Pulmonary artery endothelial cell (primary cell): ENCODE measurements at regions not wholly inside any gene's neighbourhood (a gene's known extent, or its start where the extent isn't known, plus 50 kb on each side); places are given as distances from the start of the nearest gene placed in this dataset.

ENCODE experiments used
- DNase-seq: peaks from one replicate; pipeline ENCODE4 v3.0.0-alpha.2; 2011; ENCODE audit warnings: low read depth, low spot score

DNA sequence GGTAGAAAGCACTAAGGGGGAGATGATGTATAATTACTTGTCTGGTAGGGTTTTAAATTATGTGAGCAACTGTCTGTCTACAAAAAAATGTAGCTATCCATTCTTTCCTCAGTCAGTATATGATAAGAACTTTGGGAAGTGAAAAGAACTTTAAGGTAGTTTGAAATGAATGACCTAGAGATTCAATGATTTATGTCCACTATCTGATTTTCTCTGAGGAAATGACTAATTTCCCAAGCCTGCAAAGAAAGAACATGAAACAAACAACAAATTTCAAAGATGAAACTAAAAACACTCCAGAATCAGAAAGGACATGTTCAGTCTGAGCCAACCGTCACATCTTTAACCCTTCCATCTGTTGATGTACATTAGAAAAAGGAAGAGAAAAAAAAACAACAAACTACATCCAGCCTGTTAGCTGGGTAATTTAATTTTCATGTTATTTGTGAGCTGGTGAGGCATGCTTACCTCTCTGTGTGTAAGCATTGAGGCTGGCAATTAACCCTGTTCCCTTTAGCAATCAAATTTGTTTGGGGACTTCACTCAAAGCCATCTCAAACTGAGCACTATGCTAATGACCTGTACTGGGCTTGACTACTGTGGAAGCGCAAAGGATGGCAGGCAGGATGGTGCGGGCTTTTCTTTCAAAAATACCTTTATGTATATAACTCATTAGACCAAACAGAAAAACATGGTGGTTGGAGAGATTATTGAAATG, 220.1 kb downstream of the TUSC7 start:
- DNase-seq: peak; percentile 13

DNA sequence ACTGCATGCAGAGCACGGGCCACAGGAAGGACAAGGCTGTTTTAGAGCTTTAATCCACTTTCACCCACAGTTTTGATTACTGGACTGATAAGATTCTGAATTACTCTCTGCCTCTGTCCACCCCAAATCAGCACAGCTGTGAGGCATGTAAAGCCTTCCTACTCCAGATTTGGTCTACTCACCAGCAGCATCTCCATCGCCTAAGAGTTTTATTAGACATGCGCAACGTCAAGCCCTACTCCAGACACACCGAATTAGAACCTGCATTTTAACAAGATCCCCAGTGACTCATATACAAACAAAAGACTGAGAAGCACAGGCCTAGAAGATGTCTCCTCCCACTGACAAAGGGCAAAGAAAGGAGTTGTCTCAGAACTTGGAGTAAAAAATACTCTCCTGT, 221.2 kb downstream of the TUSC7 start:
- no peak for DNase-seq

DNA sequence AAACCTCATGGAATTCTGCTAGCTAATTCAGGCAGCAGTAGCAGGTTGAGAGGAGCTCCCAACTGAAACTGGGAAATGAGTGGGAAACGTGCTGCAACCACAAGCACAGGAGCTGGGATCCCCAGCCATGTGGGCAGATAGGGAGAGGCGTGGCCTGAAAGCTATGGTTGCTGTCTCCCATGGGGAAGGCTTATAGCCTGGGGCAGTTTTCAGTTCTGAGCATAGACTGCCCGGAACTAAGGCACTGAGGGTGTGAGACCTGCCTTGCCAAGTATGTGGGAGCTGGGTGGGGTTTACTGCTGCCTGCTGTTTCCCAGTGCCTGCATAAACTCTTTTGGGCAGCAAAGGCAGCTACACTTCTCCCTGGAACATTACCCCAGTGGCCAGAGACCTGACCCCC, 229.5 kb downstream of the TUSC7 start:
- no peak for DNase-seq

DNA sequence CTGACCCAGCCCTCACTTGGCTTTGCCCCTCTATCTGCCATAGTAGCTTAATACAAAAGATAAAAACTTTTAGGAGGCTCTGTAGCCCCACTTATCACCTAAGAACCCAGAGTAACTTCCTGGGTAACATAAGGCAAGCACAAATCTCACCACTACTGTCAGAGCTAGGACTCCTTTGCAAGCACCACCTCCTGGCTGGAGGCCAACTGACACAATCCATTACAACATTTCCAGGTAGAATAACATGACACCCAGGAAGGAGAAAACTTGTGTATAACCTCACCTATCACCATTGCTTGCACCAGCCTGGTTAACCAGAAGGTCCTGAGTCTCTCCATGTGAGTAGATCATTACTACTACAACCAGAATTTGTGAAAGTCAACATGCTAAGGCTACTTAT, 230.0 kb downstream of the TUSC7 start:
- DNase-seq: no peak

DNA sequence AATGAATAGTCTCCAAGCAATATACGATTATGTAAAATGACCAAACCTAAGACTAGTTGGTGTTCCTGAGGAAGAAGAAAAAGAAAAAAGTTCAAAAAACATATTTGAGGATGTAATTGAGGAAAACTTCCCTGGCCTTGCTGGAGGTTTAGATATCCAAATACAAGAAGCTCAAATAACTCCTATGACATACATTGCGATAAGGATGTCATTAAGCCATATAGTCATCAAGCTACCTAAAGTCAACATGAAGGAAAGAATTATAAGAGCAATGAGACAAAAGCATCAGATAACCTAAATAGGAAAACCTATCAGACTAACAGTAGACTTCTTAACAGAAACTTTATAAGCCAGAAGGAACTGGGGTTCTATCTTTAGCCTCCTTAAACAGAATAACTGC, 231.1 kb downstream of the TUSC7 start:
- DNase-seq: no peak

DNA sequence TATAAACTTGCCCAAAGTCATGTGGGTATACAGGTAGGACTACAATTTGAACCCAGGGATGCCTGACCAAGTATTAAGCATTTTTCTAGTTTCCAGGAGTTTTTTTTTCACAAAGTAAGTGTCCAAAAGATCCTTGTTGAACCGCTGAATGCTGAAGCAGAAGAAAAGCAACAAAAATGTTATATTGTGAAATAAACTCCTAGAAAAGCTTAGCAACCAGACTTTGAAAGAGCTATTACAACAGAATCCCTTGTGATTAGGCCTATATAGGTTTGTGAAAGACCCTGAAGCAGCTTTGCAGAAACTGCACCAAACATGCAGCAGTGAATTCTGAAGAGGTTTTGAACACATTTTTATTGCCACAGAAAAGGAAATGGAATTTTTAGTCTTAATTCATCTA, 236.8 kb downstream of the TUSC7 start:
- no peak for DNase-seq

DNA sequence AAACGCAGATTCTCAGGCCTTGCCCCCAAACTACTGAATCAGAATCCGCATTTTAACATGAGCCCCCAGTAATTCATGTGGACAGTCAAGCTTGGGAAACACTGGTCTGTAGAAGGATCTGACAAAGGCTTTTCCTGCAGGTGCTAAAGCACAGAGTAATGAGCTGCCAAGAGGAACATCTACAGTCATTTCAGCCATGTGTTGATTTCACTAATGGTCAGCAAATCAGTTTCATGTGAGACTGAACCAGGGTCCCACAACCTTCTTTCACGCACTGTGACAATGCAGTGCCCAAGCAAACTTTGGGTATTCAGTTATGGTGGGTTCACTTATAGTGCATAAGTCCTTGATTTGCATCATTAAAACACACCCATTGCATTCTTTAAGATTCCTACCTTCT, 237.6 kb downstream of the TUSC7 start:
- DNase-seq: no peak

DNA sequence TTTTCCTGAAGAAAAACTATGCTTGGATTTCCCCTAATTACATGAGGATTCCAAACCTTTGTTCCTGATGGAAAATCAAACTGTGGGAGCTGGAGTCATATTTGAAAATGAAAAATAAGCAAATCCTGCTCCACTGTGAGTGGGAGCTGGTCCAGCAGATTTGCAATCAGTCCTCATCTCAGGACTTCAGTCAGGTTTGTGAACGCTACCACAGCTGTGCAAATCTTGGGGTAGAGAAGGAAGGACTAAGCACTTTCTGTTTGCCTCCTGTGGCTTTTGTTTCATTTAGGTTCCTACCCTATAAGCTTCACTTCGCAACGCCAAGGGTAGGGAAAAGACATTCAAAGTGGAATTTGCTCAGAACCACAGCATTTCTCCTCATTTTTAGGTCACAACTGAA, 238.2 kb downstream of the TUSC7 start:
- DNase-seq: no peak

DNA sequence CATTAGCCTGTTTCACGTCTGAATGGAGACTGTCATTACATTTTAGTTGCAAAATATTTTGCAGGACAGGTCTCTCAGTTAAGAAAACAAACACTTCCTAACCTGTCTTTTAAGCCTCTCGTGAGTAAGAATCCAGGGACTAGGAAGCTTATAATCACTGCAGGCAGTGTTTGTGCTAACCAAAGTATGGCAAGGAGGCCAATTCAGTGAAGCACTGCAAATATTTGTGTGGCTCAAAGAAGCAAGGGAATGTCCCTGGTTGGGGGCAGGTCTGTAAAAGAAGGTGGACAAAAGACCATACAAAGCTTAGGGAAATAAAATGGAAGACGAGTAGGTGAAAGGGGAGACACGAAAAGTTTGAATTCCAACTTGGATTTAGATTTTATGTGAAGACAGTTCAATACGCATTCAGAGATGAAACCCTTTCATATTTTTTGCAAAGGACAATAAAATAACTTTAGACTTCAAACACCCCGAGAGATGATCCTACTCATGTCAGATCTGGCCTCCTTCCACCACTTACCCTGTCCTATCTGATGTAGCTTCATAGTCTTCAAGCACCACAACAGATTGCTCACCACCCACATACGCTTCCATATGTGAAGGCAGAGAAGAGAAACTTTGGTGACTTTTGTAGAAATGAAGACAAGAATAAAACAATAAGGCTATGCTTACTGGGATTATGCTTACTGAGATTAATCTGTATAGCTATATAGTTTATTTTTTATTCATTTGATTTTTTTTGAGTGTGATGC, 240.9 kb downstream of the TUSC7 start:
- no peak for DNase-seq

DNA sequence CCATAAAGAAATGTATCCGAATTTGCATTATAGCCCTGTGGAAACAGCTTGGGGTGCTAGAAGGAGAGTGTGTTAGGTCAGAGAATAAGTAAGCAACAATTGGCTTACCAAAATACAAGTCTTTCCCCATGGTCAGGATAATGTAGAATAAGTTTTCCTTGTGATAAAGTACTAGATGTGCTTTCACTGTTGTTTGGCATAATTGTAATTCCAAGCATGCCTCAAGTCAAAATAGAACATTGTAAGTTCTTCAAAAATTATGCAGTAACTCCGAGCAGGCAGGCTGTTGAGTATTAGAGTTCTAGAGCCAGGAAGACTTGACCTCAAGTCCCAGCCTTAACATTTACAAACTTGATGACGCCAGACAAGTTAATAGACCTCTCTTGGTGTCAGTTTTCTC, 242.0 kb downstream of the TUSC7 start:
- DNase-seq: no peak

DNA sequence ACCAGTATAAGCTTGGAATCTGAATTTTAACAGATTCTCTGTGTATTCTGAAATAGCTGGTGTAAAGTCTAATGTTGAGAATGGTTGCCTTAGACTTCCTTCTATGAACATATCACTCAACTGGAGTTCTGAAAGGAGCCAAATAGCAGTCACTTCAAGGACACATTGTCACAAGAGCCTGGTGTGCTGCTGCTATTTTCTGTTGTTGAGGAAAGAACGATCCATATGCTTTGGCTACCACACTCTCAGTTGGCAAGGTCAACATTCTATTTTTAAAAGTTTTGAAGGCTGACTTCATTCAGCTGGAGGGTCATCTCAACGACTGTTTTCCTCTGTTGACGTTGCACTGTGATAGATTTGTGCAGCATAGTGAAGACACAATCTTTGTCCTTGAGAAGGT, 248.7 kb downstream of the TUSC7 start:
- no peak for DNase-seq

DNA sequence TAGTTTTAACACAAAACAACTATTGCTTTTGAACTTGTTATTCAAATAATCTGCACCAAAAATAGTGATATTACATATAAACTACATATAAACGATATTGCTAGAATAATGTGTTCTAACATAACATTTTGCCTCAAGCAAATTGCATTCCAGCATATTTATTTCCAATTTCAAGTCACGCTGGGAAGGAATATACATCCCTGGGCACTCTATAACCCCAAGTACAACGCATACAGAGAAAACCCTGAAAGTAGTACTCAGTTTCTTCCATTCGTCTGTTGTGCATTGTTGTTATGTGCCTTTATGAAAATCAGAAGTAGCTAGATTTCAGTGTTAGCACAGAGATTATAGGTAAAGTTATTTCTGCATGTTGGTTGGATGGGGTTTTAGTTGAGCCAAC, 251.5 kb downstream of the TUSC7 start:
- no peak for DNase-seq

DNA sequence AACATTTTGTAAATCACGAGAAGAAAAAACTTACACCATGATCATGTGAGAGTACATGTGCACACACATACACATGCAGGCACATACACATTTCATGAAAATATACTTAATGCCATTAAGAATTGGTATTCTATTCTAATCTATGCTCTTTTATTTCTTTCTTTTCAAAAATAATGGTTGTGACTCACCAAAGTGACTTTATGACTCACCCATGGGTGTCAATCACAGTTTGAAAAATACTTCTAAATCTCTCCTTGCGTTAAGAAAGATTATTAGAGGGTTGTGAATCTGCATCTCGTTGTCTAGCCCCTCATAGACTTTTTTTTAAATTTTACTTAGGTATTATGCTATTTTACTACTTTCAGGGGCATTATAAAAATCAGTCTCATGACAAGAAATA, 254.2 kb downstream of the TUSC7 start:
- no peak for DNase-seq

DNA sequence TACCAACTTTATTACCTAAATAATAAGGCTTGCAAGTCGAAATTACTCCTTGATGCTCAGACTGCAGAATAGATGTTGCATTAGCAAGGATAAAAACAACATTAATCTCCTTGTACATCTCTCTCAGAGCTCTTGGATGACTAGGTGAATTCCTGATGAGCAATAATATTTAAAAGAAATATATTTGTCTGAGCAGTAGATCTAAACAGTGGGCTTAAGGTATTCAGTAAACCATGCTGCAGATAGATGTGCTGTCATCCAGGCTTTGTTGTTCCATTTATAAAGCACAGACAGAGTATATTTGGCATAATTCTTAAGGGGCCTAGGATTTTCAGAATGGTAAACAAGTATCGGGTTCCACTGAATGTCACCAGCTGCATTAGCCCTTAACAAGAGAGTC, 257.1 kb downstream of the TUSC7 start:
- DNase-seq: no peak

DNA sequence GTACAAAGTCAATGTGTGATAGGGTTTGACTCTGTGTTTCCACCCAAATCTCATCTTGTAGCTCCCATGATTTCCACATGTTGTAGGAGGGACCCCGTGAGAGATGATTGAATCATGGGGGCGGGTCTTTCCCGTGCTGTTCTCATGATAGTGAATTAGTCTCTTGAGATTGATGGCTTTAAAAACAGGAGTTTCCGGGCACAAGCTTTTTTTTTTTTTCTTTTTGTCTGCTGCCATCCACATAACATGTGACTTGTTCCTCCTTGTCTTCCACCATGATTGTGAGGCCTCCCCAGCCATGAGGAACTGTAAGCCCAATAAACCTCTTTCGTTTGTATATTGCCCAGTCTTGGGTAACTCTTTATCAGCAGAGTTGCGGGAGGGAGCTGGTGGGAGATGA, 259.6 kb downstream of the TUSC7 start:
- DNase-seq: no peak

DNA sequence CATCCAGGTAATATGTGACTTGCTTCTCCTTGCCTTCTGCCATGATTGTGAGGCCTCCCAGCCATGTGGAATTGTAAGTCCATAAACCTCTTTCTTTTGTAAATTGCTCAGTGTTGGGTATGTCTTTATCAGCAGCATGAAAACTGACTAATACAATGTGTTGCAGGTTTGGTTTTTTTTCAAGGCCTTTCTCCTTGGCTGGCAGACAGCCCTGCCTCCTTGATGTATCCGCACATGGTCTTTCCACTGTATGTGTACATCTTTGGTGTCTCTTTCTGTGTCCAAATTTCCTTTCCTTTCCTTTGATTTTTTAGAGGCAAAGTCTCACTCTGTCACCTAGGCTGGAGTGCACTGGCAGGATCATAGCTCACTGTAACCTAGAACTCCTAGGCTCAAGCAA, 260.1 kb downstream of the TUSC7 start:
- DNase-seq: no peak

DNA sequence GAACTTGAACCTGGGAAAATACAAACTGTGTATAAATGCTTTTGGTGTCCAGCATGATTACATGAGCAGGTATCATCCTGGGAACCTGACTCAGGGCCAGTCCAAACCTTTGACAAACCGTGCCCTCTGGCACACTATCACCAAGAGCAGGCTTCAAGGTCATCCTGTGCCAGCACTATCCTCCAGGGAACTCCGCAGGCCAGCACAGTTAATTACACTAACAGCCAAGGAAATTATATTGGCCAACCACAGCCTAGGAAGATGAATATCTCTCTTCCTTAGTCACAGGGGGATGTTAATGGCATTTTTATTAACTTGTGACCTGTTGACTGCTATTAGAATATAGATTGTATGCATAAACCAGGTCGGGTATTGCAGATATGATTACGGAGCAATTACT, 262.0 kb downstream of the TUSC7 start:
- DNase-seq: no peak

DNA sequence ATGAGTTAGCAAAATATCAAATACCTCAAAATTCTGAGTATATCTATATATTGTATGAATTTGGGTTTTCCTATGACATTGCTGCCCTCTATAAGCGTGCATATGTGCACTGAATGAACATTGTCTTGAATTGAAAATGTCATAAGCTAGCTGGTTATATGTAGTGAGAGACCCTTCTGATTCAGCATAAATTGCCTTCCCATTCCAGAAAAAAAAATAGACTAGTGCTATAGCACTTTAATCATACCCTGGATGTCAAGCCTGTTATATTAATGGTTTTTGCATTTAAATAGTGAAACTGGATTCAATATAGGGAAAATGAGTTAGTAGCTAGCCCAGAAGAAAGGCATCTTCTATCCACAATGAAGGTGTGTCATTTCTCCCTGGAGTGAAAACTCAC, 265.1 kb downstream of the TUSC7 start:
- no peak for DNase-seq

DNA sequence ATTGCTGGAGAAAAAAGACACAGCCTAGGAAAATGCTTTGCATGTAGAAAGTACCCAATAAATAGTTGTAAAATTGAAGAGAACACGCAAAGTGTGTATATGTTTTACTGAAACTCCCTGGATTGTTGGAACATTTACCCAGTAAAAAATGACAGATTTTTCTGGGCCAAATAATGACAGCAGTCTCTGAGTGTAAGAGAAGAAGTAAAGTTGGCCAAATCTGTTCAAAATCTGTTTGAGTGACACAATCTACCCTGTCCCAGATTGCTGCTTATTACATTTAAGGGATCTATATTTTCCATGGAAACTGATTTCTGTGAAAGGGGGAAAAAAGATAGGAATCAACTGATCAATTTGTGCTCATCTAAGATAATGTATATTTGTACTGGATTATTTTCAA, 267.9 kb downstream of the TUSC7 start:
- no peak for DNase-seq

DNA sequence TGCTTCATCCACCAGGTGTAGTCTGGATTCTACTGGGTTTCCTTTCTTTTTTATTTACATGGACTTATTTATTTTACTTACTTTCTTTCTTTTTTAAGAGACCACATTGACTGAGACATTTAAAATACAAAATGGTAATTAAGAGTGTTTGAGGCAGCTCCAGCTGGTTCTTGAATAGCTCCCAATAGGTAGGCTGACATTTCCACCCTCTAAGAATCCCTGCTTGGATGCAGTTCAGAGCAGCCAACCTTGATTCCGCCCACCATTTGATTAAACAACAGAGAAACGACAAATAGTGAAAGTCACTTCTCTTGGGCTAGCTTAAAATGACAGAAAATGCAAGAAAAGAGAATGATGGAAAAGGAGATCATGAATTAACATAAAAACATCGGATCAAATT, 270.5 kb downstream of the TUSC7 start:
- no peak for DNase-seq

DNA sequence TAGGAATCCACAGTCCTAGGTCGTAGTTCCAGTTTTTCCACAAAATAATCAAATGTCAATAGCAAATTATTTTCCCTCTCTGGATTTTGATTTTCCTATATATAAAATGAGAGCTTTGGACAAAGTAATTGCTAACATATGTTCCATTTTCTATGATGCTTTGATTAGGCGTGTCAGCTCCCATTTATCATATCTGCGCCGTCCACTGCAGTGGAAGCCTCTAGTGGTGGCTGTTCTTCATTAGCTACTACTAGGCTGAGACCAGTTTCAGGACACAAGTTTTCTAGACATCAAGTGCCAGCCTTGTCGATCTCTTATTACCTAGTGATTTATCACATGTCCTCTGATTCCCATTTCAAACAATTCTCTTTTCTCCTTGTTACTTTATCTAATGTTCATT, 271.5 kb downstream of the TUSC7 start:
- no peak for DNase-seq

DNA sequence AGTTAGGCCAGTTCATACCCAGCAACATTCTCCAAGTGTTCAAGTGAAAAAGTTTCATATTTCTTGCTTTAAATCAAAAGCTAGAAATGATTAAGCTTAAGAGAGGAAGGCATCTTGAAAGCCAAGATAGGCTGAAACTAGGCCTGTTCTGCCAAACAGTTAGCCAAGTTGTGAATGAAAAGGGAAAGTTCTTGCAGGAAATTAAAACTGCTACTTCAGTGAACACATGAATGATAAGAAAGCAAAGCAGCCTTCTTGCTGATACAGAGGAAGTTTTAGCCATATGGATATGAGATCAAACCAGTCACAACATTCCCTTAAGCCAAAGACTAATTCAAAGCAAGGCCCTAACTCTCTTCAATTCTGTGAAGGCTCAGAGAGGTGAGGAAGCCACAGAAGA, 274.7 kb downstream of the TUSC7 start:
- no peak for DNase-seq

DNA sequence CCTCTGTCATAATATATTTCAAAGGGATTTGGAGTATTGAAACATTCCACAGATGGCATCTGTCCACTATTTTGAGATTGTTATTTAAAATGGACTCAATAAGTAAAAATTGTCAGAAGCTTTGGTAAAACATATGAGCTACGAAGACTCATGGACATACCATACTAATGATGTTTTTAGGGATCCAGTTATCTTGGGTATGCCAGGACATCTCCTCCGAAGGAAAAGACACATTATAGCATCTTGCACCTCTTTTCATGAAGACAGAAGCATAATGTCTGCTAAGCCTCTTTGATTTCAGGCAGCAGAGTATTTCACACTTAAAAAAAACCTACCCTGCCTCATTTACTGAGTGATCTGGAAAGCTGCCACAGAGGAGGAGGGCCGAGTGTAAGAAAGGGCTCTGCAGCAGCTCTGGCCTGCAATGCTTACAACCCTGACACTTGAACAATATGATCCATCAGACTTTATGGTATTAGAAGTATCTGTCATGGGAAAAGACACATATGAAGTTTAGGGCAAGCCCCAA, 284.8 kb downstream of the TUSC7 start:
- no peak for DNase-seq
